ENCODE measurements at regions not wholly inside any gene's neighbourhood (a gene's known extent, or its start where the extent isn't known, plus 50 kb on each side); places are given as distances from the start of the nearest gene placed in this dataset.
A peak's percentile ranks its signal among the peaks of the same experiment; 100 is the strongest.

GRCh38 chrX:110432091-110432905, 73.7 kb downstream of the RTL9 start:
- no peak for DNase-seq

GRCh38 chrX:110432906-110433215, 74.2 kb downstream of the RTL9 start:
- no peak for DNase-seq

GRCh38 chrX:110435196-110435595, 76.5 kb downstream of the RTL9 start:
- no peak for DNase-seq

GRCh38 chrX:110436523-110436922, 77.9 kb downstream of the RTL9 start:
- DNase-seq, result no peak

DNA sequence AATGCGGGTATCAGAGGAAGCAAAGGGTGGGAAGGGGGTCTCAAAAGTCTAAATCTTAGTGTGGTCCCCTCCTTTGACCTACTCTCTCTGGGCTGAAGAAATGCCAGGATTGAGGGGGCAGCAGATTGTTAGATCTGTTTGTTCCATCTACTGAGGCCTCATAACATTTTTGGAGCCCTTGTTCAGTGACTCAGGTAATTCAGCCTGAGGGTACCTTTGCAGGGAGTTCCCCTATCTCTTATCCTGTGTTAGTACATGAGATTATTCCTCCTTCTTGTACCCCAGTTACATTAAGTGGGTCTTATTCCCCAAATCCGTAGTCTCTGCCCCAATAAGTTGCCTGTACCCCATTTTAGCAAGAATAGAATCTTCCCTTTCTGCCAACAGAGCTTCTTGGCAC, 79.0 kb downstream of the RTL9 start:
- no peak for DNase-seq

- no peak for DNase-seq
Measured at GRCh38 chrX:110440016-110440805, 81.6 kb downstream of the RTL9 start.

GRCh38 chrX:110442635-110443034, 84.0 kb downstream of the RTL9 start:
- DNase-seq, result no peak

DNA sequence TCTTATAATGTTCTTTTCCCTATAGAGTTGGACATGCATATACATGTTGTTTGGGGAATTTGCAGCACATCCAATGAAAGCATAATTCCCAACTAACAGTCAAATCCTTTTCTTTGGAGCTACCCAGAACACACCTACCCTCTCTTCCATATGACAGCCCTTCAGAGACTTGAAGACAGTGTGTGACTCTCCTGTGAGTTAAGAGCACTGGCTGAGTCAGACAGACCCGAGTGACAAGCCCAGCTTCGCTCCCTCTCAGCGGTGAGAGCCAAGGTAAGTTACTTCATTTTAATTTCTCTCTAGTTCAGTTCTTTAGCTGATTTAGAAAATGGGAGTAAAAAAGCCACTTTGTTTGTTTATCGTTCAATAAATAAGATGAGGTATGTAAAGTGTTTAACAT, 86.3 kb downstream of the RTL9 start:
- DNase-seq, result no peak

DNA sequence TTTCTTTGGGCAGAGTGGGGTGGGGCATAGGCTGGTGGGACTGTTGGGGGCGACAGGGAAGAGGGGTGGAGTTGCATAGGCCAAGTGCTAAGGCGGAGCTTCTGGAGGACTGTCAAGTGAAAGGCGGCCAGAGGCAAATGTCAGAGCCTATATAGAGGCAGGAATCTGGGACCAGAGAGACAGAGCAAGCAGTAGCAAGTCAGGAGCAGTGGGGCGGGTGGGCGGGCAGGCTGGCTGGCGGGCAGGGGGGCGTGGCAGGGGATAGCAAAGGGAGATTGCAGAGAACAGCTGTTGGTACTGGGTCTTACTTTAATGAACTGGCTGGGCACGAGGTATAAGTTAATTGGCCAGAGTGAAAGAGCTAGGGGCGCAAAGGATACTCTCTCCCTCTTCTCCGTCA, 89.8 kb downstream of the RTL9 start:
- no peak for DNase-seq

GRCh38 chrX:110449312-110449711, 90.7 kb downstream of the RTL9 start:
- no peak for DNase-seq

- peak; percentile 42 for DNase-seq
Measured at GRCh38 chrX:110450050-110450449, 91.4 kb downstream of the RTL9 start.

DNA sequence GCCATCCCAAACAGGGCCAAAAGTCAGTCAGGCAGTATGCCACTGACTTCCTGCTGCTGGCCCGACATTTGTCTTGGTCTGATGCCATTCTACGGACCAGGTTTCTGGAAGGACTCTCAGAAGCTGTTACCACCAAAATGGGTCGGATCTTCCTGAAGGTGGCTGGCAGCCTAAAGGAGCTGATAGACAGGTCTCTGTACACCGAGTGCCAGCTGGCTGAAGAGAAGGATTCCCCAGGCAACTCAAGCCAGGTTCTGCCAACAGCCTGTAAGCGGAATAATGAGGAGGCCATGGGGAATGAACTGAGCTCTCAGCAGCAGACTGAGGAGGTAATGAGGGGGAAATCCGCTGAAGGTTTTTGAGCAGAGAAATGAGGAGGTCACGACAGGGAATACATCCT, 95.7 kb downstream of the RTL9 start:
- no peak for DNase-seq

DNA sequence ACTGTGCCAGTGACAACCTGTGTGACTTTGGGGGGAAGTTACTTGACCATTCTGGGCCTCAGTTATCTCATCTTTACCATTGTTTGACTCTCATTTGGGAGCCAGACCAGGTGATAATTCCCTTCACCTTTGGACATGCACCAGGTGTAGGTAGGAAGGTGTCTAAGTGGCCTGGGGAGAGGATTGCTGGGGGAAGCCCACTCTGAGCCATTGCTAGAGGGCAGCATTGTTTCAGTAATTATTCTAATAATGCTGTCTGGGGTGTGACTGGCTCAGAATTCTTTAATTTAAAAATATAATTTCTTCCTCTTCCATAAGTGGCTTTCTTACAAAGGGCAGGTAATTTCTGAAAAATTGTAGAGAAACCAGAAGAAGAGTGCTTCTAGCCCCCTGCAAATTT, 104.3 kb downstream of the RTL9 start:
- no peak for DNase-seq

GRCh38 chrX:110466790-110467189, 108.1 kb downstream of the RTL9 start:
- no peak for DNase-seq

DNA sequence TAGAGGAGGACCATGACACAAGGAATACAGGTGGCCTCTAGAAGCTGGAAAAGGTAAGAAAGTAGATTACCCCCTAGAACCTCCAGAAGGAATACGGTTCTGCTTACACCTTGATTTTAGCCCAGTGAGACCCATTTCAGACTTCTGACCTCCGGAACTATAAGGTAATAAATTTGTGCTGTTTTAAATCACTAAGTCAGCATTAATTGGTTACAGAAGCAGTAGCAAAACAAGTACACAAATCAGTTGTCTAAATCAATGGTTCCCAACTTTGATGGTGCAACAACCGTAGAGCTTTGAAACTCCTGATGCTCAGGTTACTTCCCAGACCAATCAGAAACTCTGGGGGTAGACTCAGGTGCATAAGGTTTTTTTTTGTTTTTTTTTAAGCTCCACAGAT, 113.6 kb downstream of the RTL9 start:
- no peak for DNase-seq

- DNase-seq, result no peak
Measured at GRCh38 chrX:110477593-110478228, 119.1 kb downstream of the RTL9 start.

DNA sequence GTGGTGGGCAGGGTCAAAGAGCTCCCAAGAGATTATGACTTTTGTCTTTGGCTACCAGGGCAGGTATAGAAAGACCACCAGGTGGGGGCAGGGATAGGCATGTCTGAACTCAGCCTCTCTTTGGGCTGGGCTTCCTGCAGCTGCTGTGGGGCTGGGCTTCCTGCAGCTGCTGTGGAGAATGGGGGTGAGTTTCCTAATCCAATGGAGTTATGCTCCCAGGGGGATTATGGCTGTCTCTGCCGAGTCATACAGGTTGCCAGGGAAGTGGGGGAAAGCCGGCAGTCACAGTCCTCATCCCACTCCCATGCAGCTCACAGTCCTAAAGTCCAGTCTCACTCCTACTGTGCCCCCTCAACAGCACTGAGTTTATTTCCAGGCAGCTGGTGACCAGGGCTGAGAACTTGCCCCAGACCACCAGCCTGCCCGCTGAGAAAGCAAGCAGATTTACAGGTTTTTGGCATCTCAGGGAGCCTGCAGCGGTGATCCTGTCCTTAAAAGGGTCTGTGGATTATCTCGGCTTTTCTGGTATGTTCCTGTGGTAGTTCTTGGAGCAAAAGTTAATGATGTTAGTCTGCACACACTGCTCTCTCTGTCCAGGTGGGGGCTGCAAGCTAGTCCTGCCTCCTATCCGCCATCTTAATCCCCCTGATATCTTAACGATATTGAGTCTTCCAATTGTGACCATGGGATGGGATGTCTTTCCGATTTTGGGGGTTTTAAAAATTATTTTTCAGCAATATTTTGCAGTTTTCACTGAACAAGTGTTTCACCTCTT, 133.4 kb downstream of the RTL9 start:
- DNase-seq, result no peak

DNA sequence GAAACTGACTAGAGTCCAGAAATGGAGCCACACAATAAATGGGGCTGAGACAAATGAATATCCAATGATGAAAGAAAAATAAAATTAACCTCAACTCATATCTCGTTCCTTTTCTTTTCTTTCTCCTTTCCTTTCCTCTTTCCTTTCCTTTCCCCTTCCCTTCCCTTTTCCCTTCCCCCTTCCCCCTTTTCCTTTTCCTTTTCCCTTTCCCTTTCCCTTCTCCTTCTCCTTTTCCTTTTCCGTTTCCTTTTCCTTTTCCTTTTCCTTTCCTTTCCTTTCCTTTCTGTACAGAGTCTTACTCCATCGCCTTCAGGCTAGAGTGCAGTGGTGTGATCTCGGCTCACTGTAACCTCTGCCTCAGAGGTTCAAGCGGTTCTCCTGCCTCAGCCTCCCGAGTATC, 146.3 kb downstream of the RTL9 start:
- DNase-seq, result no peak

DNA sequence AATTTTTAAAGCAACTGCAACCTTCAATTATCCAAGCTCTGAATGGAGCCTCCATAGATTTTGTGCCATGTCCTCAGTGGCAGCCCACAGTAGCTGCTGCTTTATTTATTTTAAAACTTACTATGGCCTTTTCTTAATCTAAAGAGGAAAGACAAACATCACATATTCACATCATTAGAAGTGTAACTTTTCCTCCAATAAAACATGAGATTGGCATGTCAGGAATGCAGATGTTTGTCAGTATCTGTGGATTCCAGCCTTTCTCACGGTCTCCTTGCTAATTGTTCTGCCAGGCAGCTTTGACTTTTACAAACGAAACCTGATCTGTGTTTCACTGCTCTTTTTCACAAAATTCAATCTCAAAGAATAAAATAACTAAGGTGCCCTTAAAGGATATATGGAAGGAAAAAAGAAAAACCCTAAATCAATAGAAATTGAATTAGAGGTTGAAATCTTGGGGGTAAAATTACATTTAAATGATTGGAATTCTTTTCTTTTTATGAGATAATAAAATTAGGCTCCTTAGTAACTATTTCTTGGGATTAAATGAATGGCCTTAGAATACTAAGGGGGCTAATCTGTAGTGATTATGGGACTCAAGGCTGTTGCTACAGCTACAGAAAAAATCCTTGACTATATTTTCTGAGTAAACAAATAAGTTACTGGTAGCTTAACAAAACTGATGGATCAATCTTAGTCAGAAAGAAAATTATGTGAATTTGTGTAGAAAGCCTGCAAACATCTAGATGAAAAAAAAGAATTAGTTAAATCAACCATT, 151.3 kb downstream of the RTL9 start:
- DNase-seq, result no peak

- no peak for DNase-seq
Measured at GRCh38 chrX:110511238-110511637, 152.6 kb downstream of the RTL9 start.

- DNase-seq, result no peak
Measured at GRCh38 chrX:110512341-110512740, 153.7 kb downstream of the RTL9 start.

GRCh38 chrX:110514509-110514908, 155.9 kb downstream of the RTL9 start:
- no peak for DNase-seq
